PFSK-1 (cell line): ENCODE measurements at regions not wholly inside any gene's neighbourhood (a gene's known extent, or its start where the extent isn't known, plus 50 kb on each side); places are given as distances from the start of the nearest gene placed in this dataset.

Experiments
- FOXP2 ChIP-seq: optimal IDR thresholded peaks from 2 replicates; pipeline ENCODE3; 2011; ENCODE audit warnings: borderline replicate concordance, control low read depth, inconsistent platforms; ENCODE audit not compliant: insufficient read depth; ENCODE audit errors: extremely low read length, extremely low read depth
- REST ChIP-seq, 2 experiments: IDR thresholded peaks; 2 replicates each; pipeline versions ENCODE4 v1.6.1 to v1.8.0; 2011 to 2012; ENCODE audit warnings: low read depth in 2 of 2, low read length in 2 of 2, control low read depth in 1 of 2, inconsistent platforms in 1 of 2, mild to moderate bottlenecking in 1 of 2, moderate library complexity in 1 of 2; ENCODE audit not compliant: insufficient read depth in 1 of 2
- SIN3A ChIP-seq: IDR thresholded peaks from 2 replicates; pipeline ENCODE4 v1.6.1; 2012; ENCODE audit warnings: mild to moderate bottlenecking, low read length, moderate library complexity, borderline replicate concordance; ENCODE audit not compliant: insufficient read depth

GRCh38 chr22:49565516-49565855, 262.2 kb downstream of the BRD1 start:
- TF ChIP-seq REST (IDR thresholded peaks at IDR 0.05; ENCODE audit: insufficient read depth in 1 of 2, low read depth in 2 of 2, low read length in 2 of 2) (no peak), SIN3A (no peak), FOXP2 (no peak)
